Caco-2 (cell line): ENCODE measurements at regions not wholly inside any gene's neighbourhood (a gene's known extent, or its start where the extent isn't known, plus 50 kb on each side); places are given as distances from the start of the nearest gene placed in this dataset.

ENCODE experiments used
- BruUV-seq: library from RNA; stranded (reverse); fragments of 400-500 nt; replicated peaks from 2 replicates; lab custom pipeline; 2021; lab: Mats Ljungman, UMichigan
- CTCF ChIA-PET: fragments of 300-600 bp; sonication (Branson Sonifier 250); formaldehyde crosslinking; loops from one replicate; lab custom pipeline; 2022; ENCODE audit warnings: antibody characterized with exemption; lab: Charles Lee
- POLR2A ChIA-PET: fragments of 300-600 bp; sonication (Branson Sonifier 250); formaldehyde crosslinking; loops from one replicate; lab custom pipeline; 2022; ENCODE audit warnings: antibody characterized with exemption; lab: Charles Lee
- DNase-seq, 2 experiments: peaks; one replicate each; pipeline versions ENCODE4 v3.0.0 to v3.0.0-alpha.2; 2020 to 2022
- H3K27me3 ChIP-seq: replicated peaks from 2 replicates; pipeline ENCODE4 v1.6.0; 2011; ENCODE audit warnings: low read length; ENCODE audit not compliant: control insufficient read depth, insufficient read depth
- H3K36me3 ChIP-seq: 2 replicates; pipeline ENCODE4 v1.5.1; 2011; ENCODE audit warnings: low read length; ENCODE audit not compliant: control insufficient read depth, insufficient read depth
- H3K4me1 ChIP-seq: fragments of 250-450 bp; sonication (Bioruptor Pico); 2 replicates; pipeline ENCODE4 v1.5.1; 2020; ENCODE audit warnings: mild to moderate bottlenecking
- H3K4me3 ChIP-seq: 2 replicates; pipeline ENCODE4 v1.5.1; 2011; ENCODE audit warnings: low read depth, mild to moderate bottlenecking, control low read depth, low read length
- H3K9me3 ChIP-seq: fragments of 250-450 bp; sonication (Bioruptor Pico); 2 replicates; pipeline ENCODE4 v1.5.1; 2020; ENCODE audit warnings: mild to moderate bottlenecking, moderate library complexity
- H3K27ac Mint-ChIP-seq: one replicate; pipeline ENCODE4 v1.8.0; 2022; ENCODE audit warnings: mixed read lengths; ENCODE audit not compliant: unreplicated experiment
- H3K27me3 Mint-ChIP-seq: one replicate; pipeline ENCODE4 v1.8.0; 2022; ENCODE audit warnings: mixed read lengths; ENCODE audit not compliant: insufficient read depth, unreplicated experiment
- H3K36me3 Mint-ChIP-seq: one replicate; pipeline ENCODE4 v1.8.0; 2022; ENCODE audit warnings: mild to moderate bottlenecking, mixed read lengths; ENCODE audit not compliant: insufficient read depth, unreplicated experiment
- H3K4me1 Mint-ChIP-seq: one replicate; pipeline ENCODE4 v1.8.0; 2022; ENCODE audit warnings: low read depth, mixed read lengths; ENCODE audit not compliant: unreplicated experiment
- H3K4me3 Mint-ChIP-seq: one replicate; pipeline ENCODE4 v1.8.0; 2022; ENCODE audit warnings: mild to moderate bottlenecking, moderate library complexity, mixed read lengths; ENCODE audit not compliant: unreplicated experiment
- H3K9me3 Mint-ChIP-seq: one replicate; pipeline ENCODE4 v1.8.0; 2022; ENCODE audit warnings: mixed read lengths; ENCODE audit not compliant: unreplicated experiment
- intact Hi-C: fragments of 100-400 bp; cut with micrococcal nuclease; formaldehyde crosslinking; loops from one replicate; pipeline ENCODE4 v1.10.0; 2022; ENCODE audit not compliant: unreplicated experiment
- TF ChIP-seq, protein P1 (sequence below), 2 experiments: fragments of 200-600 bp in 1 of 2; IDR thresholded peaks; 1 replicate in 1 of 2; 2 replicates in 1 of 2; pipeline versions ENCODE4 v1.5.1 to v1.8.0; 2011 to 2022; ENCODE audit warnings: antibody characterized with exemption in 1 of 2, control low read depth in 1 of 2, inconsistent platforms in 1 of 2, low read depth in 1 of 2, low read length in 1 of 2, mild to moderate bottlenecking in 1 of 2, moderate library complexity in 1 of 2; ENCODE audit not compliant: insufficient read depth in 1 of 2, severe bottlenecking in 1 of 2, unreplicated experiment in 1 of 2

DNA sequence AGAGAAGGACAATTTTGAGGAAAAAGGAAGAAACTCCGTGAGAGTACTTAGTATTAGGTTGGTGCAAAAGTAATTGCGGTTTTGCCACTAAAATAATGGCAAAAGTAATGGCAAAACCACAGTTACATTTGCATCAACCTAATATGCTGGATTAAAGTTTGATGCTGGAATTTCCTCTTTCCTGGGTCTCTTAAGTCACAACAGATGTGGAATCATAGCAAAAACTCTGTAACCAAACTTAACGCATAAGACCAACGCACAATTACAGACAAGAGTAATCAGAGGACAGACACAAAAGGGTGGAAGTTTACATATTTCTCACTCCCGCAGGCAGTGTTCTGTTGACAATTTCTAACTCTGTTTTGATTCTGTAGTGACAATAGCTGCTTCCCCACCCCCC is 182.4 kb downstream of the BACH1 start:
- Histone ChIP-seq H3K27me3 (no peaks in the 10 kb centered on the region), H3K4me1 (no peaks in the 10 kb centered on the region), H3K9me3 (no peaks in the 10 kb centered on the region), H3K36me3 (no peaks in the 10 kb centered on the region), H3K4me3 (no peak overlapping the region)
- Mint-ChIP-seq H3K4me1 (no peaks in the 10 kb centered on the region), H3K4me3 (no peak overlapping the region), H3K36me3 (no peaks in the 10 kb centered on the region), H3K27me3 (no peaks in the 10 kb centered on the region), H3K27ac (no peak overlapping the region), H3K9me3 (no peaks in the 10 kb centered on the region)
- intact Hi-C loops = no loop called here
- POLR2A ChIA-PET = no interaction called here
- TF ChIP-seq, protein P1, sequence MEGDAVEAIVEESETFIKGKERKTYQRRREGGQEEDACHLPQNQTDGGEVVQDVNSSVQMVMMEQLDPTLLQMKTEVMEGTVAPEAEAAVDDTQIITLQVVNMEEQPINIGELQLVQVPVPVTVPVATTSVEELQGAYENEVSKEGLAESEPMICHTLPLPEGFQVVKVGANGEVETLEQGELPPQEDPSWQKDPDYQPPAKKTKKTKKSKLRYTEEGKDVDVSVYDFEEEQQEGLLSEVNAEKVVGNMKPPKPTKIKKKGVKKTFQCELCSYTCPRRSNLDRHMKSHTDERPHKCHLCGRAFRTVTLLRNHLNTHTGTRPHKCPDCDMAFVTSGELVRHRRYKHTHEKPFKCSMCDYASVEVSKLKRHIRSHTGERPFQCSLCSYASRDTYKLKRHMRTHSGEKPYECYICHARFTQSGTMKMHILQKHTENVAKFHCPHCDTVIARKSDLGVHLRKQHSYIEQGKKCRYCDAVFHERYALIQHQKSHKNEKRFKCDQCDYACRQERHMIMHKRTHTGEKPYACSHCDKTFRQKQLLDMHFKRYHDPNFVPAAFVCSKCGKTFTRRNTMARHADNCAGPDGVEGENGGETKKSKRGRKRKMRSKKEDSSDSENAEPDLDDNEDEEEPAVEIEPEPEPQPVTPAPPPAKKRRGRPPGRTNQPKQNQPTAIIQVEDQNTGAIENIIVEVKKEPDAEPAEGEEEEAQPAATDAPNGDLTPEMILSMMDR (IDR thresholded peaks at IDR 0.05; ENCODE audit: insufficient read depth in 1 of 2, low read depth in 1 of 2, low read length in 1 of 2, severe bottlenecking in 1 of 2, unreplicated experiment in 1 of 2) = no peak
- no TSS peak for BruUV-seq
- CTCF ChIA-PET = no interaction called here
- DNase-seq = no peak

DNA sequence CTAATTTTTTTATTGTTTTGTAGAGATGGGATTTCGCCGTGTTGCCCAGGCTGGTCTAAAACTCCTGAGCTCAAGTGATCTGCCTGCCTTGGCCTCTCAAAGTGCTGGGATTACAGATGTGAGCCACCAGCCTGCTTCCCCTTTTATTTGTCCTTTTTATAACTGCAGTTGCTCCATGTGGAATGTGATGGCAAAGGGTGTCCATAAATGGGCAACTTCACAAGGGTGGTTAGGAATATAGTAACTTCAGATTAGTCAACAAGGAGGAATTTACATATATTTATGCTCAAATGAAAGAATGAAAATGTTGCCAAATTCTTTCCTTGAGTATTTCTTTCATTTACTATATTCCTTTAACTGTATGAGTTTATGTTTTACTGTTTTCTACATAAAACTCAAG is 182.9 kb downstream of the BACH1 start:
- Histone ChIP-seq H3K9me3 (no peaks in the 10 kb centered on the region), H3K27me3 (no peaks in the 10 kb centered on the region), H3K4me3 (no peak overlapping the region), H3K4me1 (no peaks in the 10 kb centered on the region), H3K36me3 (no peaks in the 10 kb centered on the region)
- no peaks in the 10 kb centered on the region for H3K9me3 Mint-ChIP-seq
- no peak overlapping the region for H3K4me3 Mint-ChIP-seq
- no peak overlapping the region for H3K27ac Mint-ChIP-seq
- ChIA-PET CTCF (interaction anchor here (0.6 kb wide), 1 partner anchor 1489 kb away, joined by 3 read pairs; no protein-coding TSS in a partner anchor), POLR2A (no interaction called here)
- intact Hi-C loops = no loop called here
- no peaks in the 10 kb centered on the region for H3K36me3 Mint-ChIP-seq
- no peak for DNase-seq
- H3K4me1 Mint-ChIP-seq = no peaks in the 10 kb centered on the region
- no peaks in the 10 kb centered on the region for H3K27me3 Mint-ChIP-seq
- BruUV-seq = no TSS peak
- TF ChIP-seq, protein P1 (IDR thresholded peaks at IDR 0.05; ENCODE audit: insufficient read depth in 1 of 2, low read depth in 1 of 2, low read length in 1 of 2, severe bottlenecking in 1 of 2, unreplicated experiment in 1 of 2) = no peak

DNA sequence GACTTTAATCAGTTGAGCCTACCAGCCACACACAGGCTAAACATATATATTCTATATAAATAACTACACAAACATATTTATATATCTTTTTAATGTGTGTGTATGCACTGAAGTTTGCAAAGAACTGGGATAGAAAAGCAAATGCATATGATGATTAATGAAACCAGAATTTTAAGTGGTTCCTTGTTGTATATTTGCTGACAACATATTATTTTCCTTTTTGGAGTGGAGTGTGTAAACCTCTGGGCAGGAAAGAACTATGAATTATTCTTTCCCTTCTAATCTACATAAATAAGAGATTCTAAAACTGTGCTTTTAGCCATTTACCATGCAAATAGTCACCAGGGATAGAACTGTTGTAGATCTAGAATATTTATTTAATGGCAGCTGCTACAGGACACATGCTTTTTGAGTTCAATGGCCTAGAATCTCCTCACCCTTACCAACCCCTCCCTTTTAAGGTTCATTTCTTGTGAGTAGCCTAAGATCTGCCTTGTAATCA is 187.6 kb downstream of the BACH1 start:
- H3K4me3 ChIP-seq = no peak overlapping the region
- Mint-ChIP-seq H3K9me3 (no peaks in the 10 kb centered on the region), H3K4me3 (no peak overlapping the region), H3K36me3 (no peaks in the 10 kb centered on the region), H3K27me3 (no peaks in the 10 kb centered on the region), H3K4me1 (no peaks in the 10 kb centered on the region), H3K27ac (no peak overlapping the region)
- BruUV-seq = no TSS peak
- no peaks in the 10 kb centered on the region for H3K4me1 ChIP-seq
- CTCF ChIA-PET = no interaction called here
- no peaks in the 10 kb centered on the region for H3K27me3 ChIP-seq
- POLR2A ChIA-PET = no interaction called here
- H3K9me3 ChIP-seq = no peaks in the 10 kb centered on the region
- no peaks in the 10 kb centered on the region for H3K36me3 ChIP-seq
- DNase-seq = no peak
- TF ChIP-seq, protein P1 (IDR thresholded peaks at IDR 0.05; ENCODE audit: insufficient read depth in 1 of 2, low read depth in 1 of 2, low read length in 1 of 2, severe bottlenecking in 1 of 2, unreplicated experiment in 1 of 2) = no peak
- intact Hi-C loops = no loop called here
